Activated naive CD4-positive, alpha-beta T cell treated with Interleukin-2 at 50 U/mL for 16 hours (primary cell): ENCODE measurements at regions not wholly inside any gene's neighbourhood (a gene's known extent, or its start where the extent isn't known, plus 50 kb on each side); places are given as distances from the start of the nearest gene placed in this dataset.

ENCODE experiments used
- DNase-seq: peaks from one replicate; pipeline ENCODE4 v3.0.0-alpha.2; 2020

DNA sequence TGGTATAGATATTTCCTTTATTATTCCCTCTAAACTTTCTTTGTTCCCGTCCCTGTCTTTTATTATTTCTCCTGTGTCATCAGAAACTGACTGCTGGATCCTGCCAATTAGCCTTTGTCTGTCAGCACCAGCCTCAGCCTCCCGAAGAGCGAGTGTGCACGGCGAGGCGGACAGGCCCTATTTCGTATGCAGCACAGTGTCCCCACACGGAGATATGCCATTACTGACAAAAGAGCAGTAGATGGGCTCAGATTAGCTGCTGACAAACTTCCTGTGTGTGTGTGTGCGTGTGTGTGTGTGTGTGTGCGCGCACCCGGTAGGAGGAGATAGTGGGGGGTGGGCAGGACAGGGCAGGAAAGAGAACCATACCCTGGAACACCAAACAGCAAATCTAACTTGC lies 99.5 kb upstream of the ZFP64 start:
- no peak for DNase-seq

DNA sequence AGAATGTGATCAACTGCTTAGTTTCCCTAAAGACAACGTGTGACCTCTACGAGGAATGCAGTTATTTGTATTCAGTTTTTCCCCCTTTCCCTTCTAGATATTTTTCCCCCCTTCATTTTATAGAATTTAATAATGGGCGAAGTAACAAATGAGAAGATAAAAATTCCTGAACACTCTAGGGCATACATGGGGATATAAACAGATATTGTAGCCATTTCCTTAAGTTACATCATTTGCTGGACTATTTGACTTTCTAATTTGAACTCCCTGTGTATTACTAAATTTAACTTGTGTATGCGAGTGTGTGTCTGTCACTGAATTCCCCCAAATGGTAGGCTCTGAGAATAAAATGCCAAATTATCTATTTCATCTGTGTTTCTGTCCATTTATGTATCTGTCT lies 99.0 kb upstream of the ZFP64 start:
- DNase-seq = no peak

- no peak for DNase-seq
These were observed 98.5 kb upstream of the ZFP64 start for GRCh38 chr20:52289956-52290565.

- DNase-seq = no peak
These were observed 88.8 kb upstream of the ZFP64 start for GRCh38 chr20:52280407-52280806.

GRCh38 chr20:52279706-52280105 lies 88.1 kb upstream of the ZFP64 start:
- DNase-seq = no peak

DNA sequence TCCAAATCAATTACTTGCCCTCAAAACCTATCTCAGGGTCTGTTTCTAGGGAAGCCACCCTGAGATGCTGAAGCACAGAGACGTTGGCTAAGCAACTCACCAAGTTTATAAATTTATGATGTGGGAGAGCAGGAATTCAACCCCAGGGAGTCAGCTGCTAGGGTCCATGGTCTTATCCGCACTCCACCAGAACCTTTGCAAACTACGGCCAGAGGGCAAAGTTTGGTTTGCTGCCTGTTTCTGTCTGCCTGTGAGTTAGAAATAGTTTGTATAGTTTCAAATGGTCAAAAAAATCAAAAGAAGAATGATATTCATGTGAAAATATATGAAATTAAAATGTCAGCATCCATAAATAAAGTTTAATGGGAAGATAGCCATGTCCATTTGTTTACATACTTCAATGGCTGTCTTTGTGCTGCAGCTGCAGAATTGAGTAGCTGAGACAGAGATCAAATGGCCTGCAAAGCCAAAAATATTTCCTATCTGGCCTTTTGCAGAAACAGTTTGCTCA lies 83.7 kb upstream of the ZFP64 start:
- no peak for DNase-seq

GRCh38 chr20:52270696-52271095 lies 79.1 kb upstream of the ZFP64 start:
- DNase-seq = no peak

- no peak for DNase-seq
These were observed 78.5 kb upstream of the ZFP64 start for GRCh38 chr20:52270001-52270606.

DNA sequence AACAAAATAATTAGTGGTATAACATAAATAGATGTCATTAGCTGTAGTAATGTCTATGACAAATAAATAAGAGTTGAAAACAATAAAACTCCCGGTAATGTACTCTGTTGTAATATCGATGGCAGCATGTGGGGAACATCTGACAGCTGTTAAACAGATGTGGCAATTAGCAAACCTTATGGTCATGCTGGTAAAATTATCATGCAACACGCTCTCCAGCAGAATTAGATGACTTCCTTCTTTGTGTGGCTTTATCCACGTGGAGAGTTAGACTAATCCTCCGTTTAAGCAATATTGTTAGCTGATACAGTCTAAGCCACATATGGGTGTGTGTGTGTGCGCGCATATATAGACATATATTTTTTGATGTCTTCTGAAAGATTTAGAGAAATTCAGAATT lies 77.7 kb upstream of the ZFP64 start:
- no peak for DNase-seq

DNA sequence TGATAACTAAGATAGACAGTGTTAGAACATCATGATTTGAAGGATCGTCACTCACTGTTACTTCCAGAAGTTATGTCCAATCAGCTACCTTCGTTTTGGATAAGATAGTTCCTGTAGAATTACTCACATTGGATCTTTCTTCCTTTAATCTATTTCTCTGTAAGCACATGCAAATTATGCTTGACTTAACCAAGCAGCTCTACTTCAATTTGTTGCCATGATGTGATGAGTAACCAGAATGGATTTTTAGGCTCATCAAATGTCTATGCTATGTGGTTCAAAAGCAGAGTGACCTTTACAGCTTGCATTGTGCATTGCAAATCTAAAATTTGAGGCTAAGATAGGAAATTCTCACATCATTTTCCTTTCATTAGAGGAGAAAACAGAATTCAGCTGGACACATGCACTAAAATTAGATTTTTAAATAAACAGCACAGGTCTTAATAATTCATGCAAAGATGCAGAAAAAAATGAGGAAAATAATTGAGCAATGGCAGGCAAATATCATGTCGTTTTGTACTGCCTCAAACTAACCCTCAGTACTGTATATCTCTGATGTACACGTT lies 76.7 kb upstream of the ZFP64 start:
- no peak for DNase-seq

- no peak for DNase-seq
These were observed 75.8 kb upstream of the ZFP64 start for GRCh38 chr20:52267418-52267817.

DNA sequence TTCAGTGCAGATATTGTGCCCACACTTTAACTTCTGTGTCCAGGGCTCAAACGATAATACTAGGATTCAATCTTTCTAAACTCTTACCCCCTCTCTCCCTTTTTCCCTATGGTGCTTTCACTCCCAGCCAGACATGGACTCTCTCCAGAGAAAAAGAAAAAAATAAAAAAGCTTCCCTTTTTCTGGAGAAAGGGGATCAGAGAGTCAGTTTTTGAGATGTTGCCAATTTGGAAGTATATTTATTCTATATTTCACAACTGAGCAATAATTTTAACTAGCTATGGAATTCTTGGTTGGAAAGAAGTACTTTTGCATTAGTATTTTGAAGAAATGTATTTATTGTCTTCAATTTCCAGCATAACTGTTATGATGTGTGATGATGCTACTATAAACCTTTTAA lies 72.2 kb upstream of the ZFP64 start:
- no peak for DNase-seq

GRCh38 chr20:52261792-52262191 lies 70.2 kb upstream of the ZFP64 start:
- no peak for DNase-seq

DNA sequence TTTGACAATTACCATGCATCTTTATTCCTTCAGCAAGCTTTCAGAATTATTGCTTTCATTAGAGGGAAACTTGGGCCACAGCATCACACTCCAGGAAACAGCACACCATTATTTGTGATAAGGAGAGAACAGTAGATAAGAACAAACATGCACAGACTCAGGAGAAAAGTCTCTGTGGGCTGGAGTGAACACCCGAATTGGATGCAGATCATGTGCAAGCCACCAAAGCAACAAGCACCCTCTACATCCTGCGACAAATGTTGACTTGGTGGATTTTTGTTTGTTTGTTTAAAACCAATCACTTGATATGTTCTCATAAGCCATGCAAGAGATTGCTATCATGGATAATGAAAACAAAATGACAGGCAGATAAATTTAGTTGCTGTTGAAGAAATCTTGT lies 67.7 kb upstream of the ZFP64 start:
- DNase-seq = no peak

GRCh38 chr20:52256454-52256853 lies 64.9 kb upstream of the ZFP64 start:
- no peak for DNase-seq

DNA sequence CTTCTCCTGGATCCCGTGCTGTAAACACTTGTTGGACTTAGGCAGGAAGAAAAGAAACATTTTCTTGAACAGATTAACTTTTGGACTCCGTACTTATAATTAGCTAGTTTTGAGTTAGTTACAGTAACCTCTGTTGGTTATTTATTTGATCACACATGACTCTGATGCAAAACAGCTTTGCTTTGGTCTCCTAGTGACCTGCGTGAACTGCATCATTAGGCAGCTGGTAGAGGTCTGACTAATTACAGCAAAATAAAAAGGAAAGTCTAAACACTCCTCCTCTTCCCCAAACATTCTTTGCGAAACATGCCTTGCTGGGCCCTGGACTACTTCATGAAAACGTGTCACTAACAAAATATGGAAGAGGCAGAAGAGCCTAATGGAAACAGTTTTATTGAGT lies 61.1 kb upstream of the ZFP64 start:
- no peak for DNase-seq

DNA sequence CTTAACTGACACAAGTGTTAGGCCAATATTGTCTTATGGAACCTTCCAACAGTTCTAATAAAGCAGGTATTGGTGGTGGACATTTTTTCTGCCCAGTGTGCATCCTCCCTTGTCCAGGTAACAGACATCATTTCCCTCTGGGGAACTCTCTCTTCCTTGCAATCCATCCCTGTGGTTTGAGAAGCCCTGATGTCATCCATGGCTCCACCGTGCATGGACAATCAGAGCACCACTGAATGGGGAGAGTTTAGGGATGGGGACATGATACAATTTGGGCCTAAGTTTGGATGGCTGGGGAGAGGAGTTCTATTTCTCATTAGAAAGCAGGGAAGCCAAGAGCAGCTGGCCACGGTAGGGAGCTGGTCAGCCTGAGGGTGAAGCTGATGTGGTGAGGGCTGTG lies 60.2 kb upstream of the ZFP64 start:
- no peak for DNase-seq

DNA sequence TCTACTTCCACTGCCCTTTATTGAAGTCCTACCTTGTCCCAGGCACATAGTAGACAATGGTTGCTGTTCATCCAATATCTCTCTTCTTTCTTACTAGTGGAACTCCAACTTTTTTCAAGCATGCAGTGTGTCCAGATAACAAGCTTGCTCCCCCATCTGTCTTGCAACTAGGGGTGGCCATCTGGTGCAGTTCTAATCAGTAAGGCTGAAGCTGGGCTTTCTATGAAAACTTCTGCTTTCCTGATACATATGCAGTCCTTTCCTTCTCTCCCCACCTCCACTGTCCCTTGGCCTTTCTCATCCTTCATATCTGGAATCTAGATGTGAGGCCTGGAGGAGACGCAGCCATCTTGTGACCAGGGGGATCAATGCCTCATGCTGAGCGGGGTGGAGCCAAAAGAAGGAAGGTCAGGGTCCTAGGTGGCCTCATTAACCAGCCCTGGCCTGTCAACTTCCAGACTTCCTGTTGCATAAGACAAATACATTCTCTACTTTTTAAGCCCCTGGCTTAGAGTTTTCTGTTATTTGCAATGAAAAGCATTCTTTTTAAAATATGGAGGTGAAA lies 59.6 kb upstream of the ZFP64 start:
- DNase-seq = no peak

GRCh38 chr20:52247548-52247947 lies 56.0 kb upstream of the ZFP64 start:
- DNase-seq = no peak

DNA sequence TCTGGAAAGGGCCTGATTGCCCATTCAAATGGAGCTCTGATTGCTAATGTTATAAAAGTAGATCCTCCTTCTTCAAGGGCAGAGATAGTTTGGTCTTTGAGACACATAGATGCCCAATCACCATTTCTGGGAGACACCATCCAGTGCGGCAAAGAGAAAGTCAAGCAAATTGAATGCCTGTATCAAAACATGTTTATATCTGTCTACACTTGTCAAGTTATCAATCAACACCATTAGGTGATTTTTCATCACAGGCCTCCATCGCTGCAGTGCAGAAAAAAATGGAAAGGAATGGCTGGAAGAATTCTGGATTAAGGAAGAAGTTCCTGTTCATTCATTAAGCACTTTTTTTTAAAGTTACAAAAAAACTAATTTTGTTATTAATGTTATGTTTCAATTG lies 54.8 kb upstream of the ZFP64 start:
- no peak for DNase-seq

DNA sequence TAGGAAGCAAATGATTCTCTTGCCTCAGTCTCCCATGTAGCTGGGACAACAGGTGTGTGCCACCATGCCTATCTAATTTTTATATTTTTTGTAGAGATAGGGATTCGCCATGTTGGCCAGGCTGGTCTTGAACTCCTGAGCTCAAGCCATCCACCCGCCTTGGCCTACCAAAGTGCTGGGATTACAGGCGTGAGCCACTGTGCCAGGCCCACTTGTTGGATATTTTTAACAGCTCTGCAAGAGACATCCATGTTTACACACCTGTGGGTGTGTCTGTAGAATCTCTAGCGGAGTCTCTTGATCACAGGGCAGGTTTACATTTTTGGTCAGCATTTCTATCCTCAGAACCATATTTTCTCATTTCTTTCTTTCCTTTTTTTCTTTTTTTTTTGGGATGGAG lies 53.1 kb upstream of the ZFP64 start:
- no peak for DNase-seq

GRCh38 chr20:52242237-52243230 lies 51.0 kb upstream of the ZFP64 start:
- DNase-seq = no peak
